ENCODE measurements at regions not wholly inside any gene's neighbourhood (a gene's known extent, or its start where the extent isn't known, plus 50 kb on each side); places are given as distances from the start of the nearest gene placed in this dataset.

DNA sequence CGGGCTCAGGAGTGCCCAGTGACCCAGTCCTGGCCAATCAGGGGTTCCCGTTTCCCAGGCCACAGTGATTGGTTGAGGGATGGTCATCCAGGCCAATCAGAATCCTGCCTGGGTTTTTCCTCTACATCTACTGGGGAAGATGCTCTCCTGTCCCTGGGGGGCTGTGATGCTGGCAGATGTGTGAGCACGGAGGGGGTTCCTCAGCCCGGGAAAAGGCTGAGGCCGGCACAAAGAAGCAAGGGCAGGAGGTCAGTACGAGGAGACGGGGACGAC, 171.2 kb downstream of the CTTN start:
- TF ChIP-seq CREB1 (IDR thresholded peaks at IDR 0.05; ENCODE audit: low read depth) (no peak), ZBTB7A (IDR thresholded peaks at IDR 0.05; ENCODE audit: low read depth) (no peak), YY1 (IDR thresholded peaks at IDR 0.05; ENCODE audit: low read depth) (no peak), EGR1 (IDR thresholded peaks at IDR 0.05) (no peak), CEBPB (IDR thresholded peaks at IDR 0.05) (no peak), EP300 (IDR thresholded peaks at IDR 0.05; ENCODE audit: borderline replicate concordance) (no peak), NFIC (IDR thresholded peaks at IDR 0.05) (no peak), TEAD4 (IDR thresholded peaks at IDR 0.05) (no peak), FOXM1 (IDR thresholded peaks at IDR 0.05; ENCODE audit: borderline replicate concordance, low read depth) (no peak), TCF12 (IDR thresholded peaks at IDR 0.05; ENCODE audit: low read depth) (no peak), TAF1 (IDR thresholded peaks at IDR 0.05; ENCODE audit: low read depth) (no peak), RAD21 (IDR thresholded peaks at IDR 0.05; ENCODE audit: low read depth) (no peak)
- TF ChIP-seq, protein P1, sequence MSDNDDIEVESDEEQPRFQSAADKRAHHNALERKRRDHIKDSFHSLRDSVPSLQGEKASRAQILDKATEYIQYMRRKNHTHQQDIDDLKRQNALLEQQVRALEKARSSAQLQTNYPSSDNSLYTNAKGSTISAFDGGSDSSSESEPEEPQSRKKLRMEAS (IDR thresholded peaks at IDR 0.05), result no peak
- TF ChIP-seq, protein P2, sequence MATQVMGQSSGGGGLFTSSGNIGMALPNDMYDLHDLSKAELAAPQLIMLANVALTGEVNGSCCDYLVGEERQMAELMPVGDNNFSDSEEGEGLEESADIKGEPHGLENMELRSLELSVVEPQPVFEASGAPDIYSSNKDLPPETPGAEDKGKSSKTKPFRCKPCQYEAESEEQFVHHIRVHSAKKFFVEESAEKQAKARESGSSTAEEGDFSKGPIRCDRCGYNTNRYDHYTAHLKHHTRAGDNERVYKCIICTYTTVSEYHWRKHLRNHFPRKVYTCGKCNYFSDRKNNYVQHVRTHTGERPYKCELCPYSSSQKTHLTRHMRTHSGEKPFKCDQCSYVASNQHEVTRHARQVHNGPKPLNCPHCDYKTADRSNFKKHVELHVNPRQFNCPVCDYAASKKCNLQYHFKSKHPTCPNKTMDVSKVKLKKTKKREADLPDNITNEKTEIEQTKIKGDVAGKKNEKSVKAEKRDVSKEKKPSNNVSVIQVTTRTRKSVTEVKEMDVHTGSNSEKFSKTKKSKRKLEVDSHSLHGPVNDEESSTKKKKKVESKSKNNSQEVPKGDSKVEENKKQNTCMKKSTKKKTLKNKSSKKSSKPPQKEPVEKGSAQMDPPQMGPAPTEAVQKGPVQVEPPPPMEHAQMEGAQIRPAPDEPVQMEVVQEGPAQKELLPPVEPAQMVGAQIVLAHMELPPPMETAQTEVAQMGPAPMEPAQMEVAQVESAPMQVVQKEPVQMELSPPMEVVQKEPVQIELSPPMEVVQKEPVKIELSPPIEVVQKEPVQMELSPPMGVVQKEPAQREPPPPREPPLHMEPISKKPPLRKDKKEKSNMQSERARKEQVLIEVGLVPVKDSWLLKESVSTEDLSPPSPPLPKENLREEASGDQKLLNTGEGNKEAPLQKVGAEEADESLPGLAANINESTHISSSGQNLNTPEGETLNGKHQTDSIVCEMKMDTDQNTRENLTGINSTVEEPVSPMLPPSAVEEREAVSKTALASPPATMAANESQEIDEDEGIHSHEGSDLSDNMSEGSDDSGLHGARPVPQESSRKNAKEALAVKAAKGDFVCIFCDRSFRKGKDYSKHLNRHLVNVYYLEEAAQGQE (IDR thresholded peaks at IDR 0.05; ENCODE audit: low read depth), result no peak
- TF ChIP-seq, protein P3, sequence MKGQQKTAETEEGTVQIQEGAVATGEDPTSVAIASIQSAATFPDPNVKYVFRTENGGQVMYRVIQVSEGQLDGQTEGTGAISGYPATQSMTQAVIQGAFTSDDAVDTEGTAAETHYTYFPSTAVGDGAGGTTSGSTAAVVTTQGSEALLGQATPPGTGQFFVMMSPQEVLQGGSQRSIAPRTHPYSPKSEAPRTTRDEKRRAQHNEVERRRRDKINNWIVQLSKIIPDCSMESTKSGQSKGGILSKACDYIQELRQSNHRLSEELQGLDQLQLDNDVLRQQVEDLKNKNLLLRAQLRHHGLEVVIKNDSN (IDR thresholded peaks at IDR 0.05), result no peak

DNA sequence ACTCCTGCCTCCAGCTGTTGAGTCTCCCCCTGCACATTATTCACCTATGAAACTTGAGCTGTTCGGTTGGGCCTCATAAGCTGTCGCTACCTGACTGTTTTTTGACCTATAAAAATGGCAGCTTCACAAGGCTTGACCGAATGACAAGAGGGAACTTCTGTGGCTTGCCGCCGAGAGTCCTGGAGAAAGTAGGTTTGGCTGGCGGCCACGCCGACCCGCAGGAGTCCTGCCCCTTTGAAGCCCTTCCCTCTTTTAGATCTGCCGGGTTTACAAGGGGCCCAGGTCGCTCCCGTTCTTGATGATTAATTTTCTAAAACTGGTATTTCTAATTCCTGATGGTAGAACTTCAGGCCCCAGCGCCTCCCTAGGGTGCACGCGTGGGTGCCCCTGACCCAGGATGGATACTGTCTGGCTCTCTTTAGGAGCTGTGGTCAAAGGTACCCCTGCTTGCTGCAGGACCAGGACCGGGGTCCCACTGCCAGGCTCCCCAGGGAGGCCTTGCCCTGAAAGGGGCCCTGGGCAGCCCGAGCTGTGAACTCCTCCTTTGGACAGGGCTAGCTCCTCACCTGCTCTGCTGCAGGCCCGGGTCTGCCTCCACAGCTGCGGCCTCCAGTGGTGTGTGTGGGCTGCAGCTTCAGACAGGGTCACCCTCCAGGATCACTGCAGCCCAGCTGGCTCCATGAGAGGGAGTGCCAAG, 171.8 kb downstream of the CTTN start:
- TF ChIP-seq TCF12 (IDR thresholded peaks at IDR 0.05; ENCODE audit: low read depth), result no peak
- TF ChIP-seq FOXM1 (IDR thresholded peaks at IDR 0.05; ENCODE audit: borderline replicate concordance, low read depth), result no peak
- TF ChIP-seq, protein P3 (IDR thresholded peaks at IDR 0.05), result no peak
- TF ChIP-seq ZBTB7A (IDR thresholded peaks at IDR 0.05; ENCODE audit: low read depth), result no peak
- TF ChIP-seq CREB1 (IDR thresholded peaks at IDR 0.05; ENCODE audit: low read depth), result no peak
- TF ChIP-seq TEAD4 (IDR thresholded peaks at IDR 0.05), result no peak
- TF ChIP-seq, protein P1 (IDR thresholded peaks at IDR 0.05), result no peak
- TF ChIP-seq, protein P2 (IDR thresholded peaks at IDR 0.05; ENCODE audit: low read depth), result no peak
- TF ChIP-seq EGR1 (IDR thresholded peaks at IDR 0.05), result no peak
- TF ChIP-seq TAF1 (IDR thresholded peaks at IDR 0.05; ENCODE audit: low read depth), result no peak
- TF ChIP-seq NFIC (IDR thresholded peaks at IDR 0.05), result no peak
- no peak for TF ChIP-seq CEBPB (IDR thresholded peaks at IDR 0.05)
- TF ChIP-seq RAD21 (IDR thresholded peaks at IDR 0.05; ENCODE audit: low read depth), result no peak
- no peak for TF ChIP-seq YY1 (IDR thresholded peaks at IDR 0.05; ENCODE audit: low read depth)
- TF ChIP-seq EP300 (IDR thresholded peaks at IDR 0.05; ENCODE audit: borderline replicate concordance), result no peak

DNA sequence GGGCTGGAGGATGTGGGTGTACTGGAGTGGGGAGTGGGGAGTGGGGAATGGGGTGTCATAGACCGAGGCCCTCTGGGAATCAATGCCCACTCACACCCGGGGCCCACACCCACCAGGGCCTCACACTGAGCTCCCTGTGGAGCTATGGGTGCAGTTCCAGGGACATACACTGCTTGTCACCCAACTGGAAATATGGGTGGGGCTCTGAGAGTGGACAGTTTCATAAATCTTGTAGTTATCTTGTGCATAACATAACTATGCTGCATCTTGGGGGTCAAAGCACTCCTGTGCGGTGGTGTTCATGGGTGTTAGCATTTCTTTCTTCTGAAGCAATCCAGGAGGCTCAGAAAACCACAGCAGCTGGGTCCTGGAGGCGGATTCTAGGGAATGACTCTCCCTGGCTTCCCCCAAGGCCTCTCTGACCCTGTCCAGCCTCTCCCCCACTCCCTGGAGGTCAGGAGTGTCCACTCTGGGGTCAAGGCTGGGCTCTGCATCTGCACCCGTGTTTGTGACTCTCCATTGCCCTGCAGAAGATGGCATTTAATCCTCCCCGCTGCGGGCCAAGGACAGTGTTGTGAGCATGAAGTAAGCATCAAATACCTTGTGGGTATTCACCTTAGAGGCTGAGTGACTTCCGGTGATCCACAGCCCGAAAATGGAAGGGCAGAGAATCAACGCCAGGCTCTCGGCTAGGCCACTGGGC, 172.5 kb downstream of the CTTN start:
- TF ChIP-seq, protein P3 (IDR thresholded peaks at IDR 0.05), result no peak
- TF ChIP-seq CEBPB (IDR thresholded peaks at IDR 0.05) (no peak), TAF1 (IDR thresholded peaks at IDR 0.05; ENCODE audit: low read depth) (no peak), ZBTB7A (IDR thresholded peaks at IDR 0.05; ENCODE audit: low read depth) (no peak)
- TF ChIP-seq, protein P1 (IDR thresholded peaks at IDR 0.05), result no peak

DNA sequence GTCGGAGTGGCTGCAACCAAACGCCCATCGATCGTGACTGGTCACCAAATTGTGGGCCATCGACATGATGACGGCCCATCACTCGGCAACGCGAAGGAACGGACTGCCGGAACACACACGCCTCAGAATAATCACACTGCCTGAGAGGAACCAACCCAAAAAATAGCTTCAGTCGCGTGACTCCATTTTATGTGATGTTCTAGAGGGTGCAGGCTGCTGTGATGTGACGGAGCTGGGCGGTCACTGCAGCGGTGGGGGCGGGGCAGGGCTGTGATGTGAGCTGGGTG, 174.6 kb downstream of the CTTN start:
- TF ChIP-seq, protein P1 (IDR thresholded peaks at IDR 0.05), result no peak
- TF ChIP-seq RAD21 (IDR thresholded peaks at IDR 0.05; ENCODE audit: low read depth), result no peak
- no peak for TF ChIP-seq FOXM1 (IDR thresholded peaks at IDR 0.05; ENCODE audit: borderline replicate concordance, low read depth)
- TF ChIP-seq NFIC (IDR thresholded peaks at IDR 0.05), result no peak
- no peak for TF ChIP-seq YY1 (IDR thresholded peaks at IDR 0.05; ENCODE audit: low read depth)
- TF ChIP-seq, protein P2 (IDR thresholded peaks at IDR 0.05; ENCODE audit: low read depth), result no peak
- TF ChIP-seq CEBPB (IDR thresholded peaks at IDR 0.05), result no peak
- TF ChIP-seq TEAD4 (IDR thresholded peaks at IDR 0.05), result no peak
- TF ChIP-seq, protein P3 (IDR thresholded peaks at IDR 0.05), result no peak
- no peak for TF ChIP-seq ZBTB7A (IDR thresholded peaks at IDR 0.05; ENCODE audit: low read depth)
- TF ChIP-seq EP300 (IDR thresholded peaks at IDR 0.05; ENCODE audit: borderline replicate concordance), result no peak
- TF ChIP-seq CREB1 (IDR thresholded peaks at IDR 0.05; ENCODE audit: low read depth), result no peak
- TF ChIP-seq TAF1 (IDR thresholded peaks at IDR 0.05; ENCODE audit: low read depth), result no peak
- TF ChIP-seq EGR1 (IDR thresholded peaks at IDR 0.05), result no peak
- no peak for TF ChIP-seq TCF12 (IDR thresholded peaks at IDR 0.05; ENCODE audit: low read depth)
